Lower leg skin (tissue), 4 donors: ENCODE measurements at regions not wholly inside any gene's neighbourhood (a gene's known extent, or its start where the extent isn't known, plus 50 kb on each side); places are given as distances from the start of the nearest gene placed in this dataset.

ENCODE experiments used
- DNase-seq, 2 donors: peaks; one replicate each; pipeline ENCODE4 v3.0.0-alpha.2; 2019; ENCODE audit warnings: low spot score in 2 of 2
- H3K4me3 ChIP-seq: fragments of 200-600 bp; sonication (generic); 2 replicates; pipeline ENCODE4 v1.5.1; 2017; ENCODE audit warnings: mild to moderate bottlenecking, low read depth; ENCODE audit not compliant: poor library complexity, severe bottlenecking
- POLR2A ChIP-seq, 2 donors: fragments of 450-650 bp; IDR thresholded peaks; one replicate each; pipeline ENCODE4 v1.6.1; 2016 to 2017; ENCODE audit warnings: antibody characterized with exemption in 2 of 2, mild to moderate bottlenecking in 1 of 2, moderate library complexity in 1 of 2
- WGBS, 2 donors: methylation state at CpG; one replicate each; pipeline ENCODE4 v1.1.5; 2018; 5-methylcytosine and 5-hydroxymethylcytosine counted together
- intact Hi-C: fragments of 100-400 bp; cut with DNase I; formaldehyde crosslinking; loops from one replicate; pipeline ENCODE4 v1.15.0; 2023; ENCODE audit warnings: low total_unique reads
- TF ChIP-seq, protein P1 (sequence below), 3 donors: fragments of 450-650 bp; IDR thresholded peaks; one replicate each; pipeline ENCODE4 v1.5.1; 2016; ENCODE audit warnings: antibody characterized with exemption in 3 of 3, mild to moderate bottlenecking in 3 of 3, moderate library complexity in 2 of 3

DNA sequence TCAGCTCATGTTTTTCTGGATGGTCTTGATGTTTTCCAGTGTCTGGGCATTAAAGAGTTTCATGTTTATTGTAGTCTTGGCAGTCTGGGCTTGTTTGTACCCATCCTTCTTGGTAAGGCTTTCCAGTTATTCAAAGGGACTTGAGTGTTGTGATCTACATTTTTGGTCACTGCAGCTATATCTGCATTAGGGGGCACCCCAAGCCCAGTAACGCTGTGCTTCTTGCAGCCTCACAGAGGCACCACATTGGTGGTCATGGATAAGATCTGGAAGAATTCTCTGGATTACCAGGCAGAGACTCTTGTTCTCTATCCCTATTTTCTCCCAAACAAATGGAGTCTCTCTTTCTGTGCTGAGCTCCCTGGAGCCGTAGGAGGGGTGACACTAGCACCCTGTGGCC is 451.5 kb upstream of the FAT3 start:
- intact Hi-C loops = no loop called here
- TF ChIP-seq, protein P1, sequence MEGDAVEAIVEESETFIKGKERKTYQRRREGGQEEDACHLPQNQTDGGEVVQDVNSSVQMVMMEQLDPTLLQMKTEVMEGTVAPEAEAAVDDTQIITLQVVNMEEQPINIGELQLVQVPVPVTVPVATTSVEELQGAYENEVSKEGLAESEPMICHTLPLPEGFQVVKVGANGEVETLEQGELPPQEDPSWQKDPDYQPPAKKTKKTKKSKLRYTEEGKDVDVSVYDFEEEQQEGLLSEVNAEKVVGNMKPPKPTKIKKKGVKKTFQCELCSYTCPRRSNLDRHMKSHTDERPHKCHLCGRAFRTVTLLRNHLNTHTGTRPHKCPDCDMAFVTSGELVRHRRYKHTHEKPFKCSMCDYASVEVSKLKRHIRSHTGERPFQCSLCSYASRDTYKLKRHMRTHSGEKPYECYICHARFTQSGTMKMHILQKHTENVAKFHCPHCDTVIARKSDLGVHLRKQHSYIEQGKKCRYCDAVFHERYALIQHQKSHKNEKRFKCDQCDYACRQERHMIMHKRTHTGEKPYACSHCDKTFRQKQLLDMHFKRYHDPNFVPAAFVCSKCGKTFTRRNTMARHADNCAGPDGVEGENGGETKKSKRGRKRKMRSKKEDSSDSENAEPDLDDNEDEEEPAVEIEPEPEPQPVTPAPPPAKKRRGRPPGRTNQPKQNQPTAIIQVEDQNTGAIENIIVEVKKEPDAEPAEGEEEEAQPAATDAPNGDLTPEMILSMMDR (IDR thresholded peaks at IDR 0.05) = no peak
- TF ChIP-seq POLR2A (IDR thresholded peaks at IDR 0.05) = no peak
- 85 to 94% methylated on average over 2 of the region's 2 CpGs for WGBS, 2 donors
- no peak for DNase-seq
- no peak overlapping the region for H3K4me3 ChIP-seq

- no peak overlapping the region for H3K4me3 ChIP-seq
- intact Hi-C loops = no loop called here
- no peak for DNase-seq
- 63 to 69% methylated on average over 1 of the region's 1 CpG for WGBS, 2 donors
- TF ChIP-seq, protein P1 (IDR thresholded peaks at IDR 0.05) = no peak
Measured at GRCh38 chr11:91771961-91772360, 452.7 kb upstream of the FAT3 start.

DNA sequence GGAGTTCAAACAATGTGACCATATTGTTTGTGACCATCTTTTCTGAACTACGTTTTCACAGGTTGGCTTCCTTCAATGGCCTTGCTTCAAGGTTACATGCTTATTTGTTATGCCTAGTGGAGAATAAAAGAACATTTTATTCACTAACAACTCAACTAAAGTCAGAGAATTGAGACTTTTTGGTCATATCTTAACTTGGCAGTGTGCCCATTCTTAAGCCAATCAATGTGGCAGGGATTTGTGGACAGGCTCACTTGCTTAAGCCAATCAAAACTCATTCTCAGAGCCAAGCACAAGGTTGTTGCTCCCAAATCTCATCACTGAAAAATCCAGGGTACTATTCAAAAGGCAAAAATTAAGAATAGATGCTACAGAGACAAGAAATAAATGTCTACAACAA is 455.8 kb upstream of the FAT3 start:
- WGBS, 2 donors = 83 to 97% methylated on average over 1 of the region's 1 CpG
- no peak for DNase-seq
- H3K4me3 ChIP-seq = no peak overlapping the region
- TF ChIP-seq, protein P1 (IDR thresholded peaks at IDR 0.05) = no peak
- no peak for TF ChIP-seq POLR2A (IDR thresholded peaks at IDR 0.05)
- intact Hi-C loops = no loop called here

DNA sequence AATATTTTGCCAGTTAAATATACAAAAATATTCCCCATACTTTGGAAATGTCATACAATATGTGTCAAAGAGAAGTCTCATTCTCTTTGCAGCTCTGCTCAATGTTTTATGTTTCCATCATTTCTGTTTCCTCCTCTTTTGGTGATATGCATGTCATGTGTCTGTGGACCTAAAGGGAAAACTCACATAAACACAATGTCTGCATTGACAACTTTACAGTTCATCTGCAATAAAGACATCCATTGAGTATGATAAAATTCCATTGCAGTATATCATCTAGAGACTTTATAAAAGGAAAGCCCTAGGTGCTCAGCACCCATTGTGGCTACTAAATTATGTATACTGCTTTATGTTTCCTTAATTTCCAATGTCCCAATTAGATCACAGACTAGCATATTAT is 461.3 kb upstream of the FAT3 start:
- DNase-seq = no peak
- H3K4me3 ChIP-seq = no peak overlapping the region
- no peak for TF ChIP-seq POLR2A (IDR thresholded peaks at IDR 0.05)
- TF ChIP-seq, protein P1 (IDR thresholded peaks at IDR 0.05) = no peak
- intact Hi-C loops = no loop called here

DNA sequence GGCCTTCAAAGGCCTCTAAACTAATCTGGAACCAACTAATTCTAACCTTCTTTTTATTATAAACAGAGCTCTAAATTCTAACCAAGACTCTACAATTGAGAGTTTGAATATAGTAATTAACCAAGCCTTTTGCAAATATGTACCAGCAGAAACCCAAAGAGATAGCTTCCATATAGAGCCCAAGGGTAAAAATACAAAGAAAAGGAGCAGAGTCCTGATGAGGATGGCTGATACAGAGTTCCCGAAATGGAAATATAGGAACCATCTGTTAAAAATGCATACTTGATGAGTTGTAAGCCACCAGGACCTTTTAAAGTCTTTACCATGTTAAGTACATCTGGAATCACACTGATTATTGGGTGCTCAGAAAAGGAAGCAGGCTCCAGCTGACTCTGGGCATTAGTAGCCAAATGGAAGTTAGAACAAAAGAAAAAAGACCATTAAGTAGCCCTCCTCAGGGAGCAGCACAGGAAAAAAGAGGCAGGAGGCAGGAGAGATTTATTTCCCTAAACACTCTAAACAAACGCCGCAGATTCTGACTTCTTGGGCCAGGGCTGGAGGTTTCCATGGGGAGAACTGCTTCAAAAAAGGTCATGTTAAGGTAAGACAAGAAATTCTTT is 463.1 kb upstream of the FAT3 start:
- intact Hi-C loops = no loop called here
- H3K4me3 ChIP-seq = no peak overlapping the region
- no peak for TF ChIP-seq POLR2A (IDR thresholded peaks at IDR 0.05)
- TF ChIP-seq, protein P1 (IDR thresholded peaks at IDR 0.05) = no peak
- 31 to 39% methylated on average over 3 of the region's 3 CpGs for WGBS, 2 donors
- no peak for DNase-seq

DNA sequence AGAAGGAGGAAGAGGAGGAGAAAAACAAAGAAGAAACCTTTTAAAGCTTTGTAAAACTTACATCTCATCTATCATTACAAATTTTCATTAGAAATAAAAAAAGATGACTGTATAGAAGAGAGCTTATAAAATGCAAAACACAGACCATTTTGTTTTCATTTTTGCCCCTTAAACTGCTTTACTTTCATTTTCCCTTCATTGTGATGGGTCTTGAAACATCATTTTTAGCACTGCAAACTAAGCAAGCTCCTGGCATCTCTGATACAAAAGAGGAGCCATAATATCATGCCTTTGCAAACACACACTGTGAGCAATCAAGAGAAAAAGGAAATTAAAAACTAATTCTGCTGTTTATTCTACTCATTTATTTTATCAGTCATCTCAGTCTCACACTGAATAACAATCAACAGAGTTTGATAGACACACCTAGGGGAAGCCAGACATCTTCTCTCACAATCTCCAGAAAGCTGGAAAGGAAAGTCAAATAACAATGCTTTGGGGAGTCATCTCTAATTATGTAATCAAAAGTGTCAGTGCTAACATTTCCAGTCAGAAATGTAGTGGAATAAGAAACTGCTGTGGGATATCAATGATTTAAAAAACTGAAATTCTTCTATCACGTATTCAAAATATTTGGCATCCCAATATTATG is 467.7 kb upstream of the FAT3 start:
- TF ChIP-seq, protein P1 (IDR thresholded peaks at IDR 0.05) = no peak
- no peak for TF ChIP-seq POLR2A (IDR thresholded peaks at IDR 0.05)
- no peak for DNase-seq
- no peak overlapping the region for H3K4me3 ChIP-seq
- intact Hi-C loops = no loop called here
- 84 to 97% methylated on average over 1 of the region's 1 CpG for WGBS, 2 donors
